ENCODE measurements at regions not wholly inside any gene's neighbourhood (a gene's known extent, or its start where the extent isn't known, plus 50 kb on each side); places are given as distances from the start of the nearest gene placed in this dataset.

DNA sequence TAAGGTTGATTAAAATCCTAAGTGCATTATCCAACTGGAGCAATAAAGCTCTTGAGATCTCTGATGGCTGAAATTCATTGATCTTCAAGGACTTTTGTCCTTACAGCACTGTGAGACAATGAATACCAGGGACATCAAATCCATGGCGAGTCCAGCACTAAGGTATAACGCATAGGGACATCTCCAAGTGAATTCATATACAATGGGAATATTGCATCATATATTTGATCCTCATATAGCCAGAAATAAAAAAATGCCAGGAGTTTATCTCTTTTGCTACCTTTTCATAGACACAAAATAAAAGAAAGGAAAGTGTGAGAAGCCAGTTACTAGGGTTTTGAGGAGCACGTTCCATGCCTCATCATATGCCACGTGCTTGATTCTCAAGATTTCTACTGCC, 112.5 kb upstream of the CDH13 start (continued):
- TF ChIP-seq CTCF (IDR thresholded peaks at IDR 0.05; ENCODE audit: control extremely low read depth in 1 of 3, insufficient read depth in 1 of 3, low read depth in 1 of 3, low read length in 3 of 3) (no peak), GTF2F1 (IDR thresholded peaks at IDR 0.05; ENCODE audit: borderline replicate concordance, low read depth, low read length) (no peak), YY1 (IDR thresholded peaks at IDR 0.05; ENCODE audit: low read depth, low read length) (no peak), RAD21 (IDR thresholded peaks at IDR 0.05 in 1 of 2, conservative IDR thresholded peaks at IDR 0.05 in 1 of 2; ENCODE audit: low read depth in 2 of 2, low read length in 2 of 2) (no peak), KDM4A (IDR thresholded peaks at IDR 0.05; ENCODE audit: low read depth, low read length, severe bottlenecking) (no peak), TBP (IDR thresholded peaks at IDR 0.05; ENCODE audit: low read depth, low read length) (no peak), KDM5A (IDR thresholded peaks at IDR 0.05; ENCODE audit: low read length) (no peak), RBBP5 (IDR thresholded peaks at IDR 0.05; ENCODE audit: borderline replicate concordance, low read depth, low read length) (no peak), FOSL1 (IDR thresholded peaks at IDR 0.05; ENCODE audit: insufficient read depth, low read depth, low read length) (no peak)

Measured in H1 (cell line).